HG03066 (cell line): ENCODE measurements at regions not wholly inside any gene's neighbourhood (a gene's known extent, or its start where the extent isn't known, plus 50 kb on each side); places are given as distances from the start of the nearest gene placed in this dataset.
"Not testable (repeated sequence)": the region's sequence is repeated elsewhere in the genome, so short reads cannot be mapped to it uniquely, and the experiment has no call there.

ENCODE experiments used
- ATAC-seq: cut with Tn5 transposase; IDR thresholded peaks from one replicate; pipeline ENCODE4 v1.9.1; 2021; ENCODE audit warnings: low read depth; ENCODE audit not compliant: unreplicated experiment

- no peak for ATAC-seq
Measured at GRCh38 chr3:150141790-150142326, 171.2 kb upstream of the PFN2 start.

GRCh38 chr3:150140614-150141321 is 170.1 kb upstream of the PFN2 start:
- ATAC-seq: no peak

GRCh38 chr3:150138824-150139223 is 168.1 kb upstream of the PFN2 start:
- ATAC-seq: no peak

- ATAC-seq: no peak
Measured at GRCh38 chr3:150136242-150136641, 165.5 kb upstream of the PFN2 start.

- no peak for ATAC-seq
Measured at GRCh38 chr3:150135287-150135721, 164.6 kb upstream of the PFN2 start.

- no peak for ATAC-seq
Measured at GRCh38 chr3:150133293-150133692, 162.6 kb upstream of the PFN2 start.

- no peak for ATAC-seq
Measured at GRCh38 chr3:150132101-150132749, 161.5 kb upstream of the PFN2 start.

- no peak for ATAC-seq
Measured at GRCh38 chr3:150131663-150132062, 161.0 kb upstream of the PFN2 start.

- no peak for ATAC-seq
Measured at GRCh38 chr3:150130404-150131100, 159.9 kb upstream of the PFN2 start.

GRCh38 chr3:150129166-150129565 is 158.5 kb upstream of the PFN2 start:
- no peak for ATAC-seq

GRCh38 chr3:150128126-150128525 is 157.4 kb upstream of the PFN2 start:
- no peak for ATAC-seq

- no peak for ATAC-seq
Measured at GRCh38 chr3:150127011-150127490, 156.4 kb upstream of the PFN2 start.

GRCh38 chr3:150124142-150124541 is 153.4 kb upstream of the PFN2 start:
- no peak for ATAC-seq

- ATAC-seq: not testable (repeated sequence)
Measured at GRCh38 chr3:150123249-150123648, 152.6 kb upstream of the PFN2 start.

GRCh38 chr3:150118219-150118618 is 147.5 kb upstream of the PFN2 start:
- ATAC-seq: no peak

- no peak for ATAC-seq
Measured at GRCh38 chr3:150117076-150117475, 146.4 kb upstream of the PFN2 start.

- no peak for ATAC-seq
Measured at GRCh38 chr3:150116196-150116595, 145.5 kb upstream of the PFN2 start.

GRCh38 chr3:150114873-150115540 is 144.3 kb upstream of the PFN2 start:
- peak; percentile 86 for ATAC-seq

- no peak for ATAC-seq
Measured at GRCh38 chr3:150114273-150114672, 143.6 kb upstream of the PFN2 start.

- no peak for ATAC-seq
Measured at GRCh38 chr3:150110097-150110496, 139.4 kb upstream of the PFN2 start.
